GM12865 (cell line): ENCODE measurements at regions not wholly inside any gene's neighbourhood (a gene's known extent, or its start where the extent isn't known, plus 50 kb on each side); places are given as distances from the start of the nearest gene placed in this dataset.
"Not testable (repeated sequence)": the region's sequence is repeated elsewhere in the genome, so short reads cannot be mapped to it uniquely, and the experiment has no call there.

Source experiments
- DNase-seq: peaks from one replicate; pipeline ENCODE4 v3.0.0; 2010; ENCODE audit warnings: low read depth
- H3K4me3 ChIP-seq: 2 replicates; pipeline ENCODE4 v1.5.1; 2011; ENCODE audit warnings: mild to moderate bottlenecking, low read depth, low read length, control low read depth
- CTCF ChIP-seq: IDR thresholded peaks from 2 replicates; pipeline ENCODE4 v1.5.1; 2011; ENCODE audit warnings: low read length, control low read depth, low read depth, inconsistent platforms; ENCODE audit not compliant: insufficient read depth; ENCODE audit errors: missing control alignments

GRCh38 chr10:2030046-2030445, 292.7 kb upstream of the ADARB2 start:
- H3K4me3 ChIP-seq = no peak overlapping the region
- no peak for TF ChIP-seq CTCF
- no peak for DNase-seq

- H3K4me3 ChIP-seq = no peak overlapping the region
- DNase-seq = no peak
- TF ChIP-seq CTCF = no peak
Measured at GRCh38 chr10:2026936-2027335, 289.6 kb upstream of the ADARB2 start.

GRCh38 chr10:2024750-2025149, 287.4 kb upstream of the ADARB2 start:
- not testable (repeated sequence) for H3K4me3 ChIP-seq, DNase-seq

- TF ChIP-seq CTCF = no peak
- no peak for DNase-seq
Measured at GRCh38 chr10:2023687-2024086, 286.4 kb upstream of the ADARB2 start.

GRCh38 chr10:2022401-2022800, 285.1 kb upstream of the ADARB2 start:
- TF ChIP-seq CTCF = no peak
- no peak for DNase-seq
- H3K4me3 ChIP-seq = no peak overlapping the region

More at GRCh38 chr10:2023687-2024086, 286.4 kb upstream of the ADARB2 start:
- H3K4me3 ChIP-seq = no peak overlapping the region

GRCh38 chr10:2020836-2021235, 283.5 kb upstream of the ADARB2 start:
- no peak for TF ChIP-seq CTCF
- DNase-seq = no peak

GRCh38 chr10:2019803-2020202, 282.5 kb upstream of the ADARB2 start:
- TF ChIP-seq CTCF = no peak
- DNase-seq = no peak
- H3K4me3 ChIP-seq = no peak overlapping the region

More at GRCh38 chr10:2020836-2021235, 283.5 kb upstream of the ADARB2 start:
- no peak overlapping the region for H3K4me3 ChIP-seq
